Omental fat pad (tissue), 3 donors: ENCODE measurements at regions not wholly inside any gene's neighbourhood (a gene's known extent, or its start where the extent isn't known, plus 50 kb on each side); places are given as distances from the start of the nearest gene placed in this dataset.

Experiments used
- ATAC-seq: fragments of 150-250 bp; one replicate; pipeline ENCODE4 v1.9.1; 2016; ENCODE audit warnings: mild to moderate bottlenecking, moderate library complexity; ENCODE audit not compliant: low FRiP score
- DNase-seq: peaks from one replicate; pipeline ENCODE4 v3.0.0-alpha.2; 2019; ENCODE audit warnings: low spot score
- TF ChIP-seq, protein P1 (sequence below), 3 donors: fragments of 450-650 bp; IDR thresholded peaks; one replicate each; pipeline ENCODE4 v1.5.1; 2016 to 2017; ENCODE audit warnings: antibody characterized with exemption in 3 of 3, mild to moderate bottlenecking in 3 of 3, moderate library complexity in 2 of 3

GRCh38 chr10:120995768-120996167 is 144.6 kb downstream of the WDR11 start:
- TF ChIP-seq, protein P1, sequence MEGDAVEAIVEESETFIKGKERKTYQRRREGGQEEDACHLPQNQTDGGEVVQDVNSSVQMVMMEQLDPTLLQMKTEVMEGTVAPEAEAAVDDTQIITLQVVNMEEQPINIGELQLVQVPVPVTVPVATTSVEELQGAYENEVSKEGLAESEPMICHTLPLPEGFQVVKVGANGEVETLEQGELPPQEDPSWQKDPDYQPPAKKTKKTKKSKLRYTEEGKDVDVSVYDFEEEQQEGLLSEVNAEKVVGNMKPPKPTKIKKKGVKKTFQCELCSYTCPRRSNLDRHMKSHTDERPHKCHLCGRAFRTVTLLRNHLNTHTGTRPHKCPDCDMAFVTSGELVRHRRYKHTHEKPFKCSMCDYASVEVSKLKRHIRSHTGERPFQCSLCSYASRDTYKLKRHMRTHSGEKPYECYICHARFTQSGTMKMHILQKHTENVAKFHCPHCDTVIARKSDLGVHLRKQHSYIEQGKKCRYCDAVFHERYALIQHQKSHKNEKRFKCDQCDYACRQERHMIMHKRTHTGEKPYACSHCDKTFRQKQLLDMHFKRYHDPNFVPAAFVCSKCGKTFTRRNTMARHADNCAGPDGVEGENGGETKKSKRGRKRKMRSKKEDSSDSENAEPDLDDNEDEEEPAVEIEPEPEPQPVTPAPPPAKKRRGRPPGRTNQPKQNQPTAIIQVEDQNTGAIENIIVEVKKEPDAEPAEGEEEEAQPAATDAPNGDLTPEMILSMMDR (IDR thresholded peaks at IDR 0.05) = no peak

GRCh38 chr10:120996456-120997034 is 145.4 kb downstream of the WDR11 start:
- no peak for DNase-seq
- TF ChIP-seq, protein P1 (IDR thresholded peaks at IDR 0.05) = no peak
- no peak for ATAC-seq

More at GRCh38 chr10:120995768-120996167, 144.6 kb downstream of the WDR11 start:
- ATAC-seq (no peak), DNase-seq (no peak)

DNA sequence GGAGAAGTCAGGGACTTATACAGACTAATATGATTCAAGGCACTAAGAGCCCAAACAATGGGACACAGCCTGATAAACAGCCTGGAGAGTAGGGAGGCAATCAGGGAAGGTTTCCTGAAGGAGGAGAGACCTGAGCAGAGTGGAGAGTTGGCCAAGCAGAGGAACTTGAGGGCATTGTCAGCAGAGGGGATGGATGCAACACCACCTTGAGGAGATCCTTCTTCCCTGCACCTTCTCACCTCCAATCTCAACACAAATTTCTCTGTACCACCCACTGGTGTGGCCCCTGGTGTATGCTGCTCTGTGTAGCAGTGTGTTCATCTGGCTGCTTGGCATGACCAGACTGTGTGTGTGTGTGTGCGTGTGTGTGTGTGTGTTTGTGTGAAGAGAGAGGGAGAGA is 146.2 kb downstream of the WDR11 start:
- no peak for ATAC-seq
- DNase-seq = no peak
- TF ChIP-seq, protein P1 (IDR thresholded peaks at IDR 0.05) = no peak

GRCh38 chr10:120997756-120998155 is 146.6 kb downstream of the WDR11 start:
- ATAC-seq (no peak), DNase-seq (no peak)
- TF ChIP-seq, protein P1 (IDR thresholded peaks at IDR 0.05) = no peak

- TF ChIP-seq, protein P1 (IDR thresholded peaks at IDR 0.05) = no peak
- DNase-seq (no peak), ATAC-seq (no peak)
Measured at GRCh38 chr10:120998251-120998650, 147.1 kb downstream of the WDR11 start.

GRCh38 chr10:120998782-120999285 is 147.7 kb downstream of the WDR11 start:
- no peak for DNase-seq
- no peak for ATAC-seq
- TF ChIP-seq, protein P1 (IDR thresholded peaks at IDR 0.05) = no peak

- no peak for DNase-seq
- ATAC-seq = no peak
- TF ChIP-seq, protein P1 (IDR thresholded peaks at IDR 0.05) = no peak
Measured at GRCh38 chr10:120999868-121000267, 148.7 kb downstream of the WDR11 start.
